H1 (cell line): ENCODE measurements at regions not wholly inside any gene's neighbourhood (a gene's known extent, or its start where the extent isn't known, plus 50 kb on each side); places are given as distances from the start of the nearest gene placed in this dataset.

Experiments used
- CTCF ChIA-PET: fragments of 300-600 bp; sonication (Branson Sonifier 250); formaldehyde crosslinking; loops from one replicate; lab custom pipeline; 2021; ENCODE audit not compliant: partially characterized antibody; lab: Charles Lee
- POLR2A ChIA-PET: fragments of 300-600 bp; sonication (Branson Sonifier 250); formaldehyde crosslinking; loops from one replicate; lab custom pipeline; 2021; ENCODE audit warnings: inconsistent platforms; ENCODE audit not compliant: partially characterized antibody; lab: Charles Lee
- DNase-seq, 2 experiments: peaks; one replicate each; pipeline versions ENCODE4 v3.0.0 to v3.0.0-alpha.2; 2010 to 2022; ENCODE audit warnings: low spot score in 2 of 2, low read depth in 1 of 2, mixed read lengths in 1 of 2
- FAIRE-seq: peaks from 2 replicates; lab custom pipeline; 2011; peaks lifted over from hg19 to GRCh38; lab: Jason Lieb, UNC
- H2AFZ ChIP-seq: 2 replicates; pipeline ENCODE4 v1.8.1; 2012; ENCODE audit warnings: low read length, inconsistent platforms
- H2AK5ac ChIP-seq: 2 replicates; pipeline ENCODE4 v1.6.1; 2013; ENCODE audit warnings: low read depth, low read length
- H2BK120ac ChIP-seq: replicated peaks from 2 replicates; pipeline ENCODE3; 2013; ENCODE audit warnings: low read depth, low read length, inconsistent platforms
- H2BK12ac ChIP-seq: 2 replicates; pipeline ENCODE4 v1.6.1; 2013; ENCODE audit warnings: low read depth, low read length
- H2BK15ac ChIP-seq: 2 replicates; pipeline ENCODE4 v1.6.1; 2013; ENCODE audit warnings: low read length
- H2BK20ac ChIP-seq: 2 replicates; pipeline ENCODE4 v1.6.1; 2013; ENCODE audit warnings: low read length
- H2BK5ac ChIP-seq: 2 replicates; pipeline ENCODE4 v1.6.1; 2013; ENCODE audit warnings: low read depth, low read length
- H3K14ac ChIP-seq: 2 replicates; pipeline ENCODE4 v1.6.1; 2013; ENCODE audit warnings: inconsistent platforms; ENCODE audit not compliant: insufficient read length
- H3K18ac ChIP-seq: 2 replicates; pipeline ENCODE4 v1.6.1; 2013; ENCODE audit warnings: low read length; ENCODE audit errors: extremely low read depth
- H3K23ac ChIP-seq: 2 replicates; pipeline ENCODE4 v1.6.1; 2013; ENCODE audit warnings: inconsistent platforms; ENCODE audit not compliant: insufficient read length
- H3K23me2 ChIP-seq: 2 replicates; pipeline ENCODE4 v1.6.1; 2013; ENCODE audit warnings: low read depth, low read length
- H3K27ac ChIP-seq: 2 replicates; pipeline ENCODE4 v1.6.1; 2011; ENCODE audit warnings: low read depth, low read length, inconsistent platforms
- H3K27me3 ChIP-seq, 4 experiments: replicated peaks in 1 of 4; 1 replicate in 1 of 4; 2 replicates in 3 of 4; pipeline versions ENCODE4 v1.6.1 to v1.8.1; 2011 to 2013; ENCODE audit warnings: low read length in 3 of 4, mild to moderate bottlenecking in 3 of 4, inconsistent platforms in 2 of 4, mixed read lengths in 2 of 4, moderate library complexity in 1 of 4; ENCODE audit not compliant: control insufficient read depth in 3 of 4, insufficient read depth in 3 of 4; ENCODE audit errors: extremely low read depth in 1 of 4
- H3K36me3 ChIP-seq, 4 experiments: 2 replicates each; pipeline versions ENCODE4 v1.6.1 to v1.8.1; 2011 to 2013; ENCODE audit warnings: mild to moderate bottlenecking in 4 of 4, low read length in 3 of 4, moderate library complexity in 2 of 4, control low read depth in 1 of 4, inconsistent platforms in 1 of 4; ENCODE audit not compliant: insufficient read depth in 4 of 4, control insufficient read depth in 2 of 4
- H3K4ac ChIP-seq: replicated peaks from 2 replicates; pipeline ENCODE3; 2013; ENCODE audit warnings: low read length, low read depth, mixed read lengths, inconsistent platforms; ENCODE audit not compliant: insufficient read length
- H3K4me1 ChIP-seq, 4 experiments: replicated peaks in 1 of 4; 1 replicate in 1 of 4; 2 replicates in 3 of 4; pipeline versions ENCODE4 v1.6.1 to v1.8.1; 2011 to 2013; ENCODE audit warnings: low read length in 3 of 4, inconsistent platforms in 2 of 4, mixed read lengths in 1 of 4; ENCODE audit not compliant: insufficient read depth in 4 of 4, control insufficient read depth in 3 of 4
- H3K4me2 ChIP-seq, 2 experiments: 2 replicates each; pipeline versions ENCODE4 v1.6.1 to v1.8.1; 2011 to 2013; ENCODE audit warnings: low read depth in 2 of 2, low read length in 2 of 2, control low read depth in 1 of 2, inconsistent platforms in 1 of 2, mild to moderate bottlenecking in 1 of 2; ENCODE audit not compliant: insufficient read depth in 1 of 2
- H3K4me3 ChIP-seq, 4 experiments: fragments of 200-600, 300-600 bp in 1 of 4; sonication (generic), shearing (Covaris generic), sonication (Bioruptor Twin) in 1 of 4; 2 replicates each; pipeline versions ENCODE4 v1.5.1 to v1.8.1; 2011 to 2016; ENCODE audit warnings: low read length in 4 of 4, low read depth in 3 of 4, control low read depth in 2 of 4, inconsistent platforms in 2 of 4, mild to moderate bottlenecking in 2 of 4, mixed read lengths in 1 of 4, moderate library complexity in 1 of 4; ENCODE audit not compliant: insufficient read depth in 2 of 4; ENCODE audit errors: extremely low read depth in 1 of 4
- H3K56ac ChIP-seq: replicated peaks from 2 replicates; pipeline ENCODE3; 2013; ENCODE audit warnings: low read depth, mild to moderate bottlenecking, mixed read lengths, low read length, inconsistent platforms; ENCODE audit not compliant: insufficient read length
- H3K79me1 ChIP-seq: 2 replicates; pipeline ENCODE4 v1.6.1; 2013; ENCODE audit warnings: low read depth, low read length, control low read depth
- H3K79me2 ChIP-seq, 2 experiments: 2 replicates each; pipeline versions ENCODE4 v1.6.1 to v1.8.1; 2012 to 2013; ENCODE audit warnings: low read length in 2 of 2, mild to moderate bottlenecking in 2 of 2, inconsistent platforms in 1 of 2; ENCODE audit not compliant: insufficient read depth in 2 of 2, control insufficient read depth in 1 of 2
- H3K9ac ChIP-seq, 4 experiments: replicated peaks in 1 of 4; 1 replicate in 1 of 4; 2 replicates in 3 of 4; pipeline versions ENCODE4 v1.6.1 to v1.8.1; 2011 to 2013; ENCODE audit warnings: low read depth in 3 of 4, low read length in 3 of 4, control low read depth in 2 of 4, mild to moderate bottlenecking in 2 of 4, moderate library complexity in 2 of 4, inconsistent platforms in 1 of 4; ENCODE audit errors: extremely low read depth in 1 of 4
- H3K9me3 ChIP-seq, 2 experiments: 2 replicates each; pipeline versions ENCODE4 v1.6.1 to v1.8.1; 2012 to 2013; ENCODE audit warnings: mild to moderate bottlenecking in 2 of 2, moderate library complexity in 2 of 2, control low read depth in 1 of 2, inconsistent platforms in 1 of 2, low read depth in 1 of 2, low read length in 1 of 2, mixed read lengths in 1 of 2; ENCODE audit not compliant: insufficient read depth in 2 of 2
- H4K20me1 ChIP-seq, 2 experiments: replicated peaks in 1 of 2; 2 replicates each; pipeline versions ENCODE3 to v1.8.1; 2011 to 2013; ENCODE audit warnings: inconsistent platforms in 2 of 2, low read length in 2 of 2, mild to moderate bottlenecking in 1 of 2; ENCODE audit not compliant: insufficient read depth in 2 of 2, control insufficient read depth in 1 of 2
- H4K5ac ChIP-seq: 2 replicates; pipeline ENCODE4 v1.6.1; 2013; ENCODE audit warnings: low read length, low read depth, mixed read lengths, inconsistent platforms; ENCODE audit not compliant: insufficient read length
- H4K8ac ChIP-seq: 2 replicates; pipeline ENCODE4 v1.8.0; 2013; ENCODE audit warnings: mild to moderate bottlenecking, moderate library complexity, low read length, inconsistent platforms; ENCODE audit not compliant: insufficient read depth; ENCODE audit errors: extremely low read depth
- H4K91ac ChIP-seq: replicated peaks from 2 replicates; pipeline ENCODE3; 2013; ENCODE audit warnings: low read length, mixed read lengths, inconsistent platforms; ENCODE audit not compliant: insufficient read length
- GTF2F1 ChIP-seq: IDR thresholded peaks from 2 replicates; pipeline ENCODE4 v1.6.1; 2012; ENCODE audit warnings: low read depth, low read length, improper control_type of control experiment, borderline replicate concordance
- HDAC6 ChIP-seq: IDR thresholded peaks from one replicate; pipeline ENCODE4 v1.7.1; 2012; ENCODE audit warnings: low read depth, mild to moderate bottlenecking, inconsistent platforms, low read length, moderate library complexity
- JUN ChIP-seq: IDR thresholded peaks from 2 replicates; pipeline ENCODE4 v1.6.1; 2011; ENCODE audit warnings: low read depth, mild to moderate bottlenecking, improper control_type of control experiment, low read length
- NANOG ChIP-seq: IDR thresholded peaks from 2 replicates; pipeline ENCODE4 v1.6.1; 2011; ENCODE audit warnings: low read length, low read depth, mild to moderate bottlenecking, inconsistent platforms; ENCODE audit not compliant: insufficient read depth, poor library complexity, severe bottlenecking
- RAD21 ChIP-seq, 2 experiments: IDR thresholded peaks in 1 of 2; conservative IDR thresholded peaks in 1 of 2; 2 replicates each; pipeline ENCODE4 v1.6.1; 2011; ENCODE audit warnings: low read depth in 2 of 2, low read length in 2 of 2, improper control_type of control experiment in 1 of 2, inconsistent platforms in 1 of 2, mild to moderate bottlenecking in 1 of 2, moderate library complexity in 1 of 2
- WGBS, 2 experiments: shearing (Covaris generic) in 1 of 2; methylation state at CpG; one replicate each; pipeline versions ENCODE4 v1.1.6 to v1.1.7; 2013 to 2015; ENCODE audit warnings: low lambda C conversion rate in 2 of 2, mixed read lengths in 2 of 2, inconsistent platforms in 1 of 2, low coverage in 1 of 2, missing lambda C conversion rate in 1 of 2; ENCODE audit not compliant: insufficient replicate concordance in 2 of 2, insufficient coverage in 1 of 2, insufficient read length in 1 of 2; ENCODE audit errors: extremely low coverage in 1 of 2, missing lambda C conversion rate in 1 of 2; 5-methylcytosine and 5-hydroxymethylcytosine counted together
- TF ChIP-seq, protein P1 (sequence below): IDR thresholded peaks from 2 replicates; pipeline ENCODE4 v1.6.1; 2011; ENCODE audit warnings: low read depth, mild to moderate bottlenecking, low read length; ENCODE audit not compliant: insufficient read depth

DNA sequence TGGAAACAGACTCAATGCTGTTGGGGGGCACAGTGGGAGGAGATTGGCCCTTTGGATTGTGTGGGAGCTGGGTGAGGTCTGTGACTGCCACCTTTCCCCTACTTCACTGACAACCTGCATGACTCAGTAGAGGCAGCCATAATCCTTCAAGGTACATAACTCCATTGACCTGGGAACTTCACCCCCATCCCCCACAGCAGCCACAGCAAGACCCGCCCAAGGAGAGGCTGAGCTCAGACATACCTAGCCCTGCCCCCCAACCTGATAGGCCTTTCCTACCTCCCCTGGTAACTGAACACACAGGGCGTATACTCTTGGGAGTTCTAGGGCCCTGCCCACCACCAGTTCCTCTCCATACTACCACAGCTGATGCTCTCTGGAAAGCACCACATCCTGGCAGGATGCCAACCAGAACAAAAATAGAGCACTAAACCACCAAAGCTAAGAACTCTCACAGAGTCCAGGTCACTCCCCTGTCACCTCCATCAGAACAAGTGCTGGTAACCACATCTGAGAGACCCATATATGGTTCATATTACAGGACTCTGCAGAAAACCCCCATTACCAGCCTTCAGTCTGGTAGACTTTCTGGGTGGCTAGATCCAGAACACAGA is 703.9 kb downstream of the FSCB start:
- H3K14ac ChIP-seq = no peak overlapping the region
- H2BK5ac ChIP-seq = no peak overlapping the region
- H4K5ac ChIP-seq = no peak overlapping the region
- peaks cover 10 to 13% of the 10 kb centered on the region in 2 experiments; a peak in 2 of 4 replicates for H3K9me3 ChIP-seq
- H2BK20ac ChIP-seq = no peak overlapping the region
- H3K18ac ChIP-seq = no peak overlapping the region
- DNase-seq (no peak), FAIRE-seq (no peak)
- H2BK15ac ChIP-seq = no peak overlapping the region
- H3K4ac ChIP-seq = no peak overlapping the region
- no peak overlapping the region for H4K8ac ChIP-seq
- H2AK5ac ChIP-seq = no peak overlapping the region
- H3K27ac ChIP-seq = no peak overlapping the region
- no peaks in the 10 kb centered on the region for H3K27me3 ChIP-seq
- no peak overlapping the region for H4K91ac ChIP-seq
- peaks cover 0 to 2% (median 0%) of the 10 kb centered on the region in 4 experiments; a peak in 1 of 8 replicates for H3K36me3 ChIP-seq
- no peak overlapping the region for H2AFZ ChIP-seq
- no peaks in the 10 kb centered on the region for H4K20me1 ChIP-seq
- no peak overlapping the region for H3K4me2 ChIP-seq
- H3K4me1 ChIP-seq = no peaks in the 10 kb centered on the region
- H3K9ac ChIP-seq = no peak overlapping the region
- ChIA-PET POLR2A (no interaction called here), CTCF (no interaction called here)
- WGBS, 2 experiments = 95% methylated on average over 2 of the region's 2 CpGs; no CpG with 5 or more reads in 1 of the 2 experiments
- no peaks in the 10 kb centered on the region for H3K79me2 ChIP-seq
- H2BK120ac ChIP-seq = no peak overlapping the region
- H3K23me2 ChIP-seq = no peaks in the 10 kb centered on the region
- H3K4me3 ChIP-seq = no peak overlapping the region
- TF ChIP-seq NANOG (no peak), GTF2F1 (no peak), HDAC6 (no peak), RAD21 (IDR thresholded peaks at IDR 0.05 in 1 of 2, conservative IDR thresholded peaks at IDR 0.05 in 1 of 2; ENCODE audit: low read depth in 2 of 2, low read length in 2 of 2) (no peak), JUN (no peak)
- TF ChIP-seq, protein P1, sequence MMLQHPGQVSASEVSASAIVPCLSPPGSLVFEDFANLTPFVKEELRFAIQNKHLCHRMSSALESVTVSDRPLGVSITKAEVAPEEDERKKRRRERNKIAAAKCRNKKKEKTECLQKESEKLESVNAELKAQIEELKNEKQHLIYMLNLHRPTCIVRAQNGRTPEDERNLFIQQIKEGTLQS = no peak
- no peak overlapping the region for H3K23ac ChIP-seq
- no peak overlapping the region for H3K56ac ChIP-seq
- H3K79me1 ChIP-seq = no peaks in the 10 kb centered on the region
- H2BK12ac ChIP-seq = no peak overlapping the region
